Right ventricle myocardium superior (tissue), 1 donor: ENCODE measurements at regions not wholly inside any gene's neighbourhood (a gene's known extent, or its start where the extent isn't known, plus 50 kb on each side); places are given as distances from the start of the nearest gene placed in this dataset.

Experiments used
- ATAC-seq: fragments of 200-7000 bp; cut with Tn5 transposase; one replicate; pipeline ENCODE4 v1.9.1; 2020; ENCODE audit warnings: mild to moderate bottlenecking; ENCODE audit not compliant: poor library complexity
- DNase-seq: peaks from one replicate; pipeline ENCODE4 v3.0.0-alpha.2; 2020
- intact Hi-C: fragments of 100-400 bp; cut with DNase I; formaldehyde crosslinking; loops from one replicate; pipeline ENCODE4 v1.11.2; 2022
- donor health status: DM: no; HTN: yes; CAD: no; lungs with severe emphysema.

DNA sequence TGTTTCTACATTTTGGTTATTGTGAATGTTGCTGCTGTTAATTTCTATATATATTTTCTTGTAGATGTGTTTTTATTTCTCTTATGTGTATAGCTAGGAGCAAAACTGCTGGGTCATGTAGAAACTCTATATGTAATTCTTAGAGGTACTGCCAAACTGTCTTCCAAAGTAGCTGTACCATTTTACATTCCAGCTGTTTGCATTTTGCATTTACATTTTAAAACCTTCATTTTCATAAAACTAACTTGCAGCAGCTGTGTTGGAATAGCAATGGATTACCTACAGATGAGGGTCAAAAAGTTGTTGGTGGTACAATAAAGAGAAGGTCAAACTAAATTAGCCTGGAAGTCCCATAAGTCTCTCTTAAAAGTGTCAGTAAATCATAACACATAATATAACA, 1109.7 kb downstream of the FLRT2 start:
- ATAC-seq (no peak), DNase-seq (no peak)
- intact Hi-C loops, result no loop called here

DNA sequence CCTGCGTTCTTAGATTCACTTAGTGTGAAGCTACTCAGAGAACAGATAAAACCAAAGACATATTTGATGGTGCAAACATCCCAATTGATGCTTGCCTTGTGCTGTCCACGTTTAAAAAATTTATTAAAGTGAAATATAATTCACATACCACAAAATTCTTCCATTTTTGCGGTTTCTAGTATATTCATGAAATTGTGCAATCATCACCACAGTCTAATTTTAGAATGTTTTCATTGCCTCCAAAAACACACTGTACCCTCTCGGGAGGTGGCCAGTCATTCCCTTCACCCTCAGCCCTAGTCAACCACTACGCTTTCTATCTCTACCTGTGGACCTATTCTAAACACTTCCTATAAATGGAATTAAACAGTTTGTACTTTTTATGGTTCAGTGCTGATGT, 1109.2 kb downstream of the FLRT2 start:
- DNase-seq (no peak), ATAC-seq (no peak)
- intact Hi-C loops, result no loop called here

DNA sequence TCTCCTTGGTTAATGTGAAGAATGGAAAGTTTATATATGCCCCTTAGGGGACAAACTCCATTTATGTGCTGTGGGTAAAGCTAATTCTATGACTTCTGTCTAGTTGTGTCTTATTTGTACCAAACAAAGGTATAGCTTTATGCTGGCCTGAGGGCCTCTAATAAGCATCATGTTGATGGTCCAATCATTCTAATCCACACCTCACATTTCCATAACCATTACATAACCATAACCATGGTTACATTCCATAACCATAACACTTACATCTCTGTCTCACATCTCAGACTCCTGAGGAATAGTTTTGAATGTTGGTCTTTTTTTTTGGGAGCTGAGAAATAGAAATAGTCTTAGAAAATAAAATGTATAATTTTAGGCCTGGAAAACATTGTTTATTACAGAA, 1097.1 kb downstream of the FLRT2 start:
- no peak for ATAC-seq
- intact Hi-C loops, result no loop called here
- DNase-seq, result no peak

DNA sequence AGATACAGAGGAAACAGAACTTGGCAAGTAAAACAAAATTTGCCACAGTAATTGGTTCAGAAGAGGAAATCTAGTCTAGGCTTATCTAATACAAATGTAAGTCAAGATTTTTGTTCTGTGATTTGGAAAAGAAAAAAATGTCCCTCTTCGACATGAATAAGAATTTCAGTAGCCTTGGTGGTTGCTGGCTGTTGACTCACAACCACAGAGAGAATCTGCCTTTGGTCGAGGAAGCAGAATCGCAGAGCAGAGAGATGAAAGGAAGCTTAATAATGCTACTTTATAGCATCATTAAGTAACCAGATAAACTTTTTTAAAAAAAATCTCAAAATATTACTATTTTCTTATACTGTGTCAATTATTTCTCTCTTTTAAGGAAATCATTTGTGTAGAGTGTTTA, 1096.6 kb downstream of the FLRT2 start:
- DNase-seq (no peak), ATAC-seq (no peak)
- intact Hi-C loops, result no loop called here

DNA sequence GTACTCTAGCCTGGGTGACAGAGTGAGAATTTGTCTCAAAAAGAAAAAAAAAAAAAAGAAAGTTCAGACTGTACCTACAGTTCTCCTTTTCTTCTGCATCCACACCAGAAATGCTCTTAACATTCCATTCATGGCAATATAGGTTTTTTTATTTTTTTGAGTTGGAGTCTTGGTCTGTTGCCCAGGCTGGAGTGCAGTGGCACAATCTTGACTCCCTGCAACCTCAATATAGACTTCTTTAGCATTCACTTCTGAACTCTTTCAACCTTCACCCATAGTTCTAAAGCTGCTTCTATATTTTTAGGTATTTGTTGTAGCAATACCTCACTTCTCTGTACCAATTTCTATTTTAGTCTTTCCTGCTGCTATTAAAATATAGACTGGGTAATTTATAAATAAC, 1095.7 kb downstream of the FLRT2 start:
- DNase-seq, result no peak
- intact Hi-C loops, result no loop called here
- ATAC-seq, result no peak

DNA sequence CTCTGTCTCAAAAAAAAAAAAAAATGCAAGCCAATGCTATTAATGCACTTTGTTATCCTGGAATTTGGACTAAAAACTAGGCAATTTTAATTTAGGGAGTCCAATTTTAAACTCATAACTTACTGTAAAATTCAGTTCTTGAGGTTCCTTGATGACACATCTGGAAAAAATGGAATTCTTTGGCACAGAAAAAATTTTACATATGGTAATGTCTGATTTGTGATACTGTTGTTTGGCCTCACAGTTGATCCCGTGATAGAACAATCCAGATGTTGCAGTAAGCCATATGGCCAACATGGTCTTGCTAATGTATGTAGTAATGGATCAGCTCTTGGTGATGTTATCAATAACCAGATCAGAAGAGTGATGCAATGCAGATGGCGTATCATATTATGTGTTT, 1089.8 kb downstream of the FLRT2 start:
- ATAC-seq (no peak), DNase-seq (no peak)
- intact Hi-C loops, result no loop called here

DNA sequence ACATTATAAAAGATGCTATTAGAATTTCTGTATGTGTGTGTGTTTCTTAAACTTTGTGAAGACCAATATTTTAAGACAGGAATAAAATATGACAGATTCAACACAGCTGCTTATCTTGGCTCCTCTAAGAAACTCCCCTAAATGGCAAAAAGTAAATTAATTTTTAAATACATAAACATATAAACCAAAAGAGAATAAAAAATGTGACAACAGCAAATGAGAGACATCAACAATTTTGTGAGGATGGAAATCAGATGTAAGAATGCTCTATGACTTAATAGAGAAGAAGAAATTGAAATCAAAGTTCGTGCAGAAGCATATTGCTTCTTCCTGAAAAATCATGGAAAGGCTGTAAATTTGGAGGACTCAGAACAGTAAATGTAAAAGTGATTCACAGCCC, 1083.8 kb downstream of the FLRT2 start:
- ATAC-seq (no peak), DNase-seq (no peak)
- intact Hi-C loops, result no loop called here

DNA sequence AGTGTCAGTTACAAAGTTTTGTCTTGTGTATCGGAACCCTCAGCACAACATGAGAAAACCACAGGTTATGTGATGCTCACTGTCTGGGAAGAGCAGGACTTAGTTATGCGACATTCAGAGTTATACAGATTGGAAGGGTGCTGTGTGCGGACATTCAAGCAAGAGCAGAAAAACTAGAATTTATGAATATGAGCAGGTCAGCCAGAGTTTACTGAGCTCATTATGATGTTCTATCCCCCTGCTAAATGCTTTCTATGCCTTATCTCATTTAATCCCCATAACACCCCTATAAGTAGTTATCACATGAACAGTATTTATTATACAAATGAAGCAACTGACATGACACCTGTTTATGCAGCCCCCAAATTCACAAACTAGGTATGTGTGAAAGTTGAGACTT, 1083.2 kb downstream of the FLRT2 start:
- intact Hi-C loops, result no loop called here
- ATAC-seq (no peak), DNase-seq (no peak)

DNA sequence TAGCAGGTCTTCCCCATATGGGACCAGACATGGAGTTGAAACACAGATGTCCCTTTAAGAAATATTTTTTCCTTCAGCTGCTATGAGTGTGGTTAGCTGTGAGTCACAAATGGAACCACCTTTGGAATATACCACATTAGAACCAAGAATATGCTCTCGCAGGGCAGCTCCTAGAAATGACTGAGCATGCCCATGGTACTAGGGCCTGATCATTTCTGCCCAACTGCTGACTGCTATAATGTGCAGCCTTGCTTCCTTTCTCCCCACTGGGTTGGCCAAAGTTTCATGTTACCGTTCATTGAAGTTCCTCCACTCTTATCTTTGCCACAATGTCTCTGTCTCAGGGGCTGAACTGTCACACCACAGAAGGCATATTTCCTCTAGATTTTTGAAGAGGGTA, 1074.6 kb downstream of the FLRT2 start:
- ATAC-seq (no peak), DNase-seq (no peak)
- intact Hi-C loops, result no loop called here

DNA sequence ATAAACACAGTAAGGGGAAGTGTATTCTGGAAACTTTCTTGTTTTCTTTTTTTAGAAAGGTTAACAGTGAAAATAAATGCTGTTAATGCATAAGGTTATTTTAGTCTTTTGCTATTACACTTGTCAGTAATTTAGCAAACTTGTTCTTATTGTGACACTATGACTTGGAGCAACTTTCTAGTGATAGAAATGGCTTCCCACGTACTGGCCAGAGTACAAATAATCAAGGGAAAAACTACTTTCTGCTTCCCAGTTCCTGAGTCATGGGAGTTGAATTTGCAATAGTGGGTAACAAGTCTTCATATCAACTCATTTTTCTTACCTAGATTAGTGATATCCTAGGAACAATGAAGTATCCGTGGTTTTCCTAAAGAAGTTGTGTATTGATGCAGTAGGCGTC, 1072.3 kb downstream of the FLRT2 start:
- peak; percentile 56 for ATAC-seq
- intact Hi-C loops, result no loop called here
- no peak for DNase-seq

DNA sequence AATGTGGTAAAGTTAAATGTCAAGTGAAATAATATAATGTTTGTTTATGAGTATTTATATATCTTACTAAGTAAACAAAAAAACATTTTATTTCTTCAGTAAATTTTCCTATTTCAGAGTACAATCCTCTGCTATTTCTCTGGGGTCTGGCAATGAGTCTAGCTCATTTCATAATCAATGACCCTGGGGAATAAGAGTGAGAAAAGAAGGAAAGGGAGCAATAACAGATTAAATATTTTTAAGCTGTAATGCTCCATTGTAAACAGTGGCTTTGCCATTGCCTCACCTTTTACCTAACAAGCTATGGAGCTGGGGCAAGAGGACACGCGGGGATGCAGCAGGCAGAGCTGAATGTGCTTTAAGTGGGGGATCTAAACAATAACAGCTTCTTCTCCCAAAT, 1071.9 kb downstream of the FLRT2 start:
- no peak for DNase-seq
- peak; percentile 68 for ATAC-seq
- intact Hi-C loops, result no loop called here

DNA sequence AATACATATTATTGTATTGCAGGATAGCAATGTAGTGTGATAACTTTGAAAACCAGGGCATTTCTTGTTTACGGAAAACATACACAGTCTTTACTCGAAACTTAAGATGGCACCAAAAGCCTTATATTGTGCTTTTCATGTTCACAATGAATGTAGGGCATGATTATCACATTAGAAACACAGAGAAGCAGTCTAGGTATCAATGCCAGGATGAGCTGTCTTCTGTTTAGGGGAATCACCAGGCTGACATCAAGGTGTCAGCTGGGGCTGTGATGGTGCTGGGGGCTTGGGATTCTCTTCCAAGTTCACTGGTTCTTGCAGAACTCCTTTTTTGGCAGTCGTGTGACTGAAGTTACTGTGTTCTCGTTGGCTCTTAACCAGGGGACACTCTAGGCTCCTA, 1067.3 kb downstream of the FLRT2 start:
- ATAC-seq, result no peak
- no peak for DNase-seq
- intact Hi-C loops, result no loop called here

DNA sequence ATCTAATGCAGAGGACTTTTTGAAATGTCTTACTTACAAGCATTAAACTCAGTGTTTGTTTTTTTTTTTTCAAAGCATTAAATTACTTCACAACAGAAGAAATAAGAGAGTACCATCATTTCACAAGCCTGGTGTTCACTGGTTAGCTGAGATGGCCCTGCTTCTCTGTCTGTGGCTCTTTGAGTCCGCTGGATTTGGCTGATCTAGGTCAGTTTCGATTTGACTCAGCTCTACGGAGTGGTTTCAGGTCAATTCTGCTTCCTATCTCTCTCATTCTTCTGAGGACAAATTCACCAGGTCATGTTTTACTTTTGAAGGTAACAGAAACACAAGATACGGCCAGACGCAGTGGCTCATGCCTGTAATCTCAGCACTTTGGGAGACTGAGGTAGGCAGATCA, 1066.1 kb downstream of the FLRT2 start:
- intact Hi-C loops, result no loop called here

DNA sequence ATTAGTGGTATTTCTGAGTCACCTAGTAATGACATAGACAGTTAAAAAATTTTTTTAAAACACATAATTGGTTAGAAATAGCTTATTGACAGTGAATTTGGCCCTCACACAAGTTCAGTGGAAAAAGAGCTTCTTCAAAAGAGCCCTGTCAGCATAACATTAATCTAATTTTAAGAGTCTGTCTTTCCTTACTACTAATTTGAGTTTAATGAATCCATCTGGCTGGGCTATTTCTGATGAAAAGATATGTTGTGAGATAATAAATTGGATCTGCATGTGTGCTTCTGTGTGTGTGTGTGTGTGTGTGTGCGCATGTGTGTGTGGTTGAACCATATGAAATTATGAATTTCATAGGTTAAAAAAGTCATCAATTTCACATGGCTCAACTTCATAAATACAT, 1045.2 kb downstream of the FLRT2 start:
- intact Hi-C loops, result no loop called here
- ATAC-seq (no peak), DNase-seq (no peak)

More for the DNA sequence above, 1066.1 kb downstream of the FLRT2 start:
- no peak for ATAC-seq
- no peak for DNase-seq

DNA sequence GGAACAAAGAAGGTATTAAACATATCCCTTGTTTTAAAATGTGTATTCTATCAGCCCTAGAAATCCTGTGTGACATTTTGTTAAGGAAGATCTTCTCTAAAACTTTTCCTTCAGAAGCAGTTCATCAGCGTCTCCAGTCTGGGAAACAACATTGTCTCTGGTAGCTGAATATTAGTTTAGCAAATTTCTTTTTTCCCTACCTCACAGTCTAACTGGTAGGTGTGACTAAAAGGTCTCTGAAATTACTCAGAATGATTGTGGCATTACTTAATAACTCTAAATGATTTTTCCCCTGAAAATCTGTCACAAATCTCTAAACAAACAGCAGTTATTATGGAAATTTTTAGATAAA, 1044.8 kb downstream of the FLRT2 start:
- no peak for ATAC-seq
- intact Hi-C loops, result no loop called here
- no peak for DNase-seq

DNA sequence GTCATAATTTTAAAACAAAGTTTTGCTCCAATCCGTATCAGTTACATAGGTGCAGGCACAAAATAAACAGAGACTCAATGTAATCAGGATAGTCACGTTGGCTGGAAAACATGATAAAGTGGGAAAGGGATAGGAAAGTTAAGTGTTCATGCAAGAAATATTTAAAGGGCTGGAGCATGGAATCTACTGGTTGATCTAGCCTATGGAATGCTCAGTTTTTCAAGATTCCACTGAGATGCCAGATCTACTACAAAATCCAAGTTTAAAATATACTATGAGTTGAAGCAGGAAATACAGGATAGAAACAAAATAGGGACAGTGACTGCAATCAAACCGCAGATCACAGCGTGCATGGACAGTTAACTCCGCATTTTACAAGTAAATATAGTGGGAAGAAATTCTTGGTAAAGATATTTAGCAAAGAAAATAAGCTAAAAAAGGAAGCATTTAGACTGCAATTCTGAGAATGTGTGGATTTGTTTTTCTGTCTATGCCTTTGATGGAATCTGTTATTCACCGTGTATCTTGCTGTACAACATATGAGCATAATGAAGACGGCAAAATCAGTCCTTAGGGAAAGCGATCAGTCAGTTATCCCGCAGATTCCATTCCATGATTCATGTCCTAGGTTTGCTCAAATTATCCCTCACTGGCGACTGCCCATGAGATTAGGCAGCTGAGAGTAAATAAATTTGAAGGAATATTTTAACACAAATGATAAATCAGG, 1044.3 kb downstream of the FLRT2 start:
- ATAC-seq (no peak), DNase-seq (no peak)
- intact Hi-C loops, result no loop called here

DNA sequence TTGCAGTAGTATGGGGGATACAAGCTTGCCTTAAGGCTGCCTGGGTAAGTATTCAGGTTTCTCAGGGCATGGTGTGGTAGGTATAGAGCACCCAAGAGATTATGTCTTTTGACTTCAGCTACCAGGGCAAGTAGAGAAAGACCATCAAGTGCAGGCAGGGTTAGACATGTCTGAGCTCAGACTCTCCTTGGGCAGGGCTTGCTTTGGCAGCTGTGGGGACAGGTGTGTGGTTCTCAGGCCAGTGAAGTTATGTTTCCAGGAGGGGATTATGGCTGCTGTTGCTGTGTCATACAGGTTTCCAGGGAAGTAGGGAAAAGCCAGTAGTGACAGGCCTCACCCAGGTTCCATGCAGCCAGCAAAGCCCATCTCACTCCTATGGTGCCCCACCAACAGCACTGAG, 1040.4 kb downstream of the FLRT2 start:
- intact Hi-C loops, result no loop called here
- ATAC-seq, result no peak
- DNase-seq, result no peak

DNA sequence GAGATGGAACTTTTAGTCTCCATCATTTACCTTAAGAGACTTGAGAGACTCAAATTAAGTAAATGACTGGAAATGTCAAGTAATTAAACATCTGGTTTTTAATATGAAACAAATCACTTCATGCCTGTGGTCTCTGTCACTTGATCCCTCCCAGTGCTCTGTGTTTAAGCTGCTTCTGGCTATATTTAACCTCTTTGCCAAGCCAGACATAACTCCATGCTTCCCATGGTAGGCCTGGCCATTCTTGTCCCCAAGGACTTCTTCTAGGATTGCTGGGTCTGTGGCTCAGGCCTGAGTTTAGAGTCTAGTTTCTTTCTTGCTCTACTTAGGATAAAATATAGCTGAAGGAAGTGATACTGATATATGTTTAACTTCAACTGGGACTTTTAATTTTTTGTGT, 1013.6 kb downstream of the FLRT2 start:
- intact Hi-C loops, result no loop called here
- no peak for ATAC-seq
- DNase-seq, result no peak

DNA sequence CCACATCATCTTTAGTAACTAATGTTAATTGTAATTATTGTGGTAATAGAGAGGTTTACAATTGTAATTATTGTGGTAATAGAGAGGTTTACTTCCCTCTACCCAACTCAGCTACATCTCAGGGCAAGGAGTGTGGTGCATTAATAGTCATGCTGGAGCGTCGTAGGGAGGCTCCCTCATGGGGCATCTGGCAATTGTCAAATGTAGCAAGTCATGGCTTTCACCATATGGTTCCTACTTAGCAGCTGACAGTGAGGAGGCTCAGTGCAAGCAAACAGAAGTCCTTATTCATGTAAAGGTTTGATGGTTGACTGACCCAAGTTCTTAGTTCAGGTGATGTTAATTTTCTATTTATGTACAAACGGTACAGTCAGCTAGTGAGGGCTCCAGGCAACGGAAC, 1012.0 kb downstream of the FLRT2 start:
- no peak for ATAC-seq
- intact Hi-C loops, result no loop called here
- no peak for DNase-seq

DNA sequence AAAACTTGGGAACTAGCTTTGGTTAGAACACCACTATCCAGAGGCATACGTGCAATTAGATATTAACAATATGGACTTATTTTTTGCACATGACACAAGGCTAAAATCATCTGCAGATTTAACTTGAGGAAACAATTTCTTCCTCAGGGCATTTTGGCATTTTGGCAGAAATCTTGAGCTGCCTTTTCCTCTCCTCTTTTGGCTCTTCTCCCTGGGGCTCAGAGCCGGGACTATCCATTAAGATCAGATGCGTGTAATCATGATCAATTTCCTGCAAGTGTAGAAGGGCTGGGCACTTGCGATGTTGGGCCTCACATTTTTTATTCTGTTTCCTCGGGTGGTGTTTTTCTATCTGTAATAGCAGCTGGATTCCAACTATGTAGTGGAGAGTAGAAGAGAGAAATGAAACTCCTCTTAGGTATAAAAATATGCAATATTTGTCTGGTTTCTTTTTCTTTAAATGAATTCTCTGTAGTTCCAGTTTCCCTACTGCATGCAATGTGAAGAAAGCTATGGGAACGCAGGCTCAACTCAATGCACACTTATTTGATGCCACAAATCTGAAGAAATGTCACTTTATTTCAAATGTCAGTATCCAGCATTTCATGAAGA, 1010.8 kb downstream of the FLRT2 start:
- no peak for DNase-seq
- no peak for ATAC-seq
- intact Hi-C loops, result no loop called here
